K562 (cell line): ENCODE measurements at regions not wholly inside any gene's neighbourhood (a gene's known extent, or its start where the extent isn't known, plus 50 kb on each side); places are given as distances from the start of the nearest gene placed in this dataset.

Experiments
- ARID4B ChIP-seq: sonication (generic); formaldehyde crosslinking; IDR thresholded peaks from 2 replicates; pipeline ENCODE4 v1.8.0; 2022; ENCODE audit warnings: mild to moderate bottlenecking, missing genetic modification reagents
- CBX3 ChIP-seq, 2 experiments: IDR thresholded peaks; 1 replicate in 1 of 2; 2 replicates in 1 of 2; pipeline ENCODE4 v1.6.1; 2012; ENCODE audit warnings: inconsistent platforms in 2 of 2, low read length in 2 of 2, borderline replicate concordance in 1 of 2, control low read depth in 1 of 2
- HNRNPK ChIP-seq: fragments of 200-400 bp; formaldehyde crosslinking; IDR thresholded peaks from one replicate; pipeline ENCODE4 v1.6.1; 2018; ENCODE audit warnings: mild to moderate bottlenecking, low read depth, low read length; ENCODE audit not compliant: poor library complexity, severe bottlenecking
- RNF219 ChIP-seq: fragments of 250-450 bp; sonication (Bioruptor Pico); IDR thresholded peaks from 2 replicates; pipeline ENCODE4 v1.5.0; 2022; ENCODE audit warnings: mild to moderate bottlenecking

DNA sequence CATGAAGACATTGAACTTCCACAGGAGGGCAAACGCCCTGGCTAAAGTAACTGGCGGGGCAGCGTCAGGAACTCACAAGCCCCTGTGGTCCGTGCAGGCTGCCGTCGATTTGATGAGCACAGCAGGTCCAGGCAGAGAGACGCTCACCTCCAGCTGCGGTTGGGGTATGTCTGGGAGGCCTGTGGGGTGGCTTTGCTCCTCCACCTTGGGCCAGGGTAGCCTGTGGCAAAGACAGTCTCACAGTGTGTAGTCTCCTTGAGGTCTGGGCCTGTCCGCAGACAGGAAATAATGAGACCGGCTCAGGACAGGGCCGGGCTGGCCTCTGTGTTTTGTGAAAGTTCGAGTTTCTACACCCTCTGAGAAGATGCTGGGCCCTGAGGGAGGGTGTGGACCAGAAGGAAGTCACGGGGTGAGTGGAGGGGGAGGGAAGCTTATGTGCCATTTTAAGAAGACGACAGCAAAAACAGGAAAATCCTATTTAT is 103.3 kb downstream of the METRNL start (continued):
- no peak for TF ChIP-seq ARID4B (CRISPR knock-in tag)
- no peak for TF ChIP-seq CBX3 (IDR thresholded peaks at IDR 0.05; ENCODE audit: borderline replicate concordance in 1 of 2, low read length in 2 of 2)
- no peak for TF ChIP-seq RNF219
- no peak for TF ChIP-seq HNRNPK
